A673 (cell line): ENCODE measurements at regions not wholly inside any gene's neighbourhood (a gene's known extent, or its start where the extent isn't known, plus 50 kb on each side); places are given as distances from the start of the nearest gene placed in this dataset.

ENCODE experiments used
- BruUV-seq: library from RNA; stranded (reverse); fragments of 400-500 nt; replicated peaks from 2 replicates; lab custom pipeline; 2021; lab: Mats Ljungman, UMichigan
- CTCF ChIA-PET: fragments of 300-600 bp; sonication (Branson Sonifier 250); formaldehyde crosslinking; loops from one replicate; lab custom pipeline; 2022; ENCODE audit warnings: antibody characterized with exemption; lab: Charles Lee
- POLR2A ChIA-PET: fragments of 300-600 bp; sonication (Branson Sonifier 250); formaldehyde crosslinking; loops from one replicate; lab custom pipeline; 2022; ENCODE audit warnings: antibody characterized with exemption; ENCODE audit not compliant: low non-redundant PET; lab: Charles Lee
- DNase-seq: peaks from one replicate; pipeline ENCODE4 v3.0.0-alpha.2; 2015; ENCODE audit warnings: low spot score
- H3K27ac ChIP-seq: fragments of 200-600 bp; sonication (generic); 2 replicates; pipeline ENCODE4 v1.5.1; 2016; ENCODE audit warnings: mixed run types, low read depth, mild to moderate bottlenecking, mixed read lengths, antibody characterized with exemption, low read length; ENCODE audit not compliant: poor library complexity, severe bottlenecking
- H3K27me3 ChIP-seq: fragments of 200-600 bp; sonication (generic); replicated peaks from 2 replicates; pipeline ENCODE4 v1.6.1; 2017; ENCODE audit warnings: mixed run types, low read depth, mild to moderate bottlenecking, mixed read lengths, antibody characterized with exemption, low read length; ENCODE audit not compliant: insufficient read depth, poor library complexity
- H3K36me3 ChIP-seq: fragments of 200-600 bp; sonication (generic); 2 replicates; pipeline ENCODE4 v1.6.1; 2016; ENCODE audit warnings: mixed run types, mild to moderate bottlenecking, mixed read lengths, antibody characterized with exemption, low read length; ENCODE audit not compliant: insufficient read depth, poor library complexity, severe bottlenecking
- H3K4me1 ChIP-seq: fragments of 200-600 bp; sonication (generic); 2 replicates; pipeline ENCODE4 v1.6.1; 2017; ENCODE audit warnings: mixed run types, mild to moderate bottlenecking, mixed read lengths, antibody characterized with exemption, low read length; ENCODE audit not compliant: insufficient read depth, poor library complexity, severe bottlenecking
- H3K4me3 ChIP-seq: fragments of 200-600 bp; sonication (generic); 2 replicates; pipeline ENCODE4 v1.5.1; 2016; ENCODE audit warnings: low read depth, mixed run types, mild to moderate bottlenecking, mixed read lengths, low read length; ENCODE audit not compliant: poor library complexity, severe bottlenecking
- H3K9me3 ChIP-seq: fragments of 200-600 bp; sonication (generic); 2 replicates; pipeline ENCODE4 v1.6.1; 2016; ENCODE audit warnings: mixed run types, low read depth, mild to moderate bottlenecking, mixed read lengths, antibody characterized with exemption, low read length; ENCODE audit not compliant: poor library complexity, severe bottlenecking
- CTCF ChIP-seq: fragments of 300-800, 200-600 bp; sonication (generic); conservative IDR thresholded peaks from 2 replicates; pipeline ENCODE4 v1.5.1; 2017; ENCODE audit warnings: low read depth, mild to moderate bottlenecking, antibody characterized with exemption, low read length, moderate library complexity, mixed read lengths
- EZH2 ChIP-seq: fragments of 200-600 bp; sonication (generic); IDR thresholded peaks from 2 replicates; pipeline ENCODE4 v1.6.1; 2017; ENCODE audit warnings: borderline replicate concordance, low read depth, mild to moderate bottlenecking, mixed read lengths, antibody characterized with exemption, low read length; ENCODE audit not compliant: poor library complexity, severe bottlenecking
- intact Hi-C: fragments of 100-400 bp; cut with micrococcal nuclease; formaldehyde crosslinking; loops from one replicate; pipeline ENCODE4 v1.10.0; 2022; ENCODE audit not compliant: unreplicated experiment

GRCh38 chr17:63035695-63036094 is 69.7 kb downstream of the TANC2 start:
- no peak for TF ChIP-seq EZH2
- TF ChIP-seq CTCF: no peak
- CTCF ChIA-PET: no interaction called here
- BruUV-seq: no TSS peak
- Histone ChIP-seq H3K9me3 (no peaks in the 10 kb centered on the region), H3K36me3 (peaks cover 2% of the 10 kb centered on the region), H3K4me1 (no peaks in the 10 kb centered on the region), H3K27me3 (no peaks in the 10 kb centered on the region), H3K4me3 (no peak overlapping the region), H3K27ac (no peak overlapping the region)
- DNase-seq: no peak
- POLR2A ChIA-PET: no interaction called here
- intact Hi-C loops: no loop called here

GRCh38 chr17:63039342-63039741 is 73.3 kb downstream of the TANC2 start:
- Histone ChIP-seq H3K4me3 (no peak overlapping the region), H3K9me3 (no peaks in the 10 kb centered on the region), H3K4me1 (no peaks in the 10 kb centered on the region), H3K27ac (no peak overlapping the region), H3K27me3 (no peaks in the 10 kb centered on the region), H3K36me3 (no peaks in the 10 kb centered on the region)
- ChIA-PET CTCF (no interaction called here), POLR2A (no interaction called here)
- DNase-seq: no peak
- intact Hi-C loops: no loop called here
- TF ChIP-seq CTCF (no peak), EZH2 (no peak)
- BruUV-seq: no TSS peak

- BruUV-seq: no TSS peak
- intact Hi-C loops: no loop called here
- CTCF ChIA-PET: no interaction called here
- POLR2A ChIA-PET: no interaction called here
- no peak overlapping the region for H3K4me3 ChIP-seq
- no peaks in the 10 kb centered on the region for H3K27me3 ChIP-seq
- H3K9me3 ChIP-seq: no peaks in the 10 kb centered on the region
- H3K4me1 ChIP-seq: no peaks in the 10 kb centered on the region
- H3K27ac ChIP-seq: no peak overlapping the region
- no peaks in the 10 kb centered on the region for H3K36me3 ChIP-seq
- no peak for TF ChIP-seq EZH2
- TF ChIP-seq CTCF: no peak
- DNase-seq: no peak
Measured at GRCh38 chr17:63039899-63040602, 74.0 kb downstream of the TANC2 start.
